H9 (cell line): ENCODE measurements at regions not wholly inside any gene's neighbourhood (a gene's known extent, or its start where the extent isn't known, plus 50 kb on each side); places are given as distances from the start of the nearest gene placed in this dataset.

ENCODE experiments used
- DNase-seq: peaks from one replicate; pipeline ENCODE4 v3.0.0-alpha.2; 2017
- H2AFZ ChIP-seq: one replicate; pipeline ENCODE4 v1.6.1; 2013; ENCODE audit warnings: mild to moderate bottlenecking, low read length, control low read depth, moderate library complexity
- H2AK5ac ChIP-seq: 2 replicates; pipeline ENCODE4 v1.6.1; 2013; ENCODE audit warnings: low read length, control low read depth, mixed read lengths; ENCODE audit not compliant: insufficient read length
- H2BK120ac ChIP-seq: one replicate; pipeline ENCODE4 v1.6.1; 2013; ENCODE audit warnings: low read depth, mild to moderate bottlenecking, low read length, control low read depth, inconsistent platforms; ENCODE audit not compliant: poor library complexity, severe bottlenecking
- H2BK12ac ChIP-seq: 2 replicates; pipeline ENCODE4 v1.6.1; 2013; ENCODE audit warnings: low read length, control low read depth, mixed read lengths, low read depth; ENCODE audit not compliant: insufficient read length
- H2BK15ac ChIP-seq: 2 replicates; pipeline ENCODE4 v1.6.1; 2013; ENCODE audit warnings: low read depth, low read length, control low read depth
- H2BK20ac ChIP-seq: one replicate; pipeline ENCODE4 v1.6.1; 2013; ENCODE audit warnings: low read depth, mild to moderate bottlenecking, low read length, control low read depth, inconsistent platforms; ENCODE audit not compliant: poor library complexity, severe bottlenecking
- H2BK5ac ChIP-seq: 2 replicates; pipeline ENCODE4 v1.6.1; 2013; ENCODE audit warnings: low read length, control low read depth, mixed read lengths; ENCODE audit not compliant: insufficient read length
- H3K14ac ChIP-seq: 2 replicates; pipeline ENCODE4 v1.6.1; 2013; ENCODE audit warnings: low read length, control low read depth; ENCODE audit not compliant: insufficient read depth
- H3K18ac ChIP-seq: 2 replicates; pipeline ENCODE4 v1.6.1; 2013; ENCODE audit warnings: low read depth, mild to moderate bottlenecking, mixed read lengths, low read length, control low read depth; ENCODE audit not compliant: insufficient read length
- H3K23ac ChIP-seq: 2 replicates; pipeline ENCODE4 v1.6.1; 2013; ENCODE audit warnings: low read length, control low read depth, mixed read lengths, low read depth; ENCODE audit not compliant: insufficient read length
- H3K23me2 ChIP-seq: 2 replicates; pipeline ENCODE4 v1.6.1; 2013; ENCODE audit warnings: low read depth, mild to moderate bottlenecking, mixed read lengths, low read length, control low read depth; ENCODE audit not compliant: insufficient read length, poor library complexity, severe bottlenecking
- H3K27ac ChIP-seq: 2 replicates; pipeline ENCODE4 v1.5.1; 2013; ENCODE audit warnings: low read length, control low read depth, mixed read lengths, low read depth; ENCODE audit not compliant: insufficient read length
- H3K27me3 ChIP-seq: 2 replicates; pipeline ENCODE4 v1.6.1; 2013; ENCODE audit warnings: low read length, control low read depth, inconsistent platforms; ENCODE audit not compliant: insufficient read depth
- H3K4ac ChIP-seq: 2 replicates; pipeline ENCODE4 v1.6.1; 2013; ENCODE audit warnings: low read depth, mild to moderate bottlenecking, control low read depth, inconsistent platforms, low read length, moderate library complexity
- H3K4me1 ChIP-seq: 2 replicates; pipeline ENCODE4 v1.6.1; 2013; ENCODE audit warnings: low read length, control low read depth, inconsistent platforms; ENCODE audit not compliant: insufficient read depth
- H3K4me2 ChIP-seq: 2 replicates; pipeline ENCODE4 v1.6.1; 2013; ENCODE audit warnings: low read length, control low read depth, mixed read lengths; ENCODE audit not compliant: insufficient read length, insufficient read depth
- H3K56ac ChIP-seq: 2 replicates; pipeline ENCODE4 v1.6.1; 2013; ENCODE audit warnings: low read depth, mild to moderate bottlenecking, mixed read lengths, low read length, control low read depth; ENCODE audit not compliant: insufficient read length
- H3K79me1 ChIP-seq: 2 replicates; pipeline ENCODE4 v1.6.1; 2013; ENCODE audit warnings: low read depth, mild to moderate bottlenecking, moderate library complexity, low read length, control low read depth, inconsistent platforms; ENCODE audit not compliant: insufficient read depth, poor library complexity, severe bottlenecking
- H3K79me2 ChIP-seq: 2 replicates; pipeline ENCODE4 v1.6.1; 2013; ENCODE audit warnings: low read length, control low read depth, inconsistent platforms; ENCODE audit not compliant: insufficient read depth
- H3K9ac ChIP-seq: 2 replicates; pipeline ENCODE4 v1.6.1; 2013; ENCODE audit warnings: low read length, control low read depth, mixed read lengths; ENCODE audit not compliant: insufficient read length; ENCODE audit errors: extremely low read depth
- H3K9me3 ChIP-seq: one replicate; pipeline ENCODE4 v1.6.1; 2013; ENCODE audit warnings: low read depth, low read length, inconsistent platforms; ENCODE audit not compliant: control insufficient read depth
- H3T11ph ChIP-seq: one replicate; pipeline ENCODE4 v1.6.1; 2013; ENCODE audit warnings: mild to moderate bottlenecking, low read length, control low read depth, inconsistent platforms
- H4K20me1 ChIP-seq: one replicate; pipeline ENCODE4 v1.6.1; 2013; ENCODE audit not compliant: control insufficient read depth, insufficient read length, insufficient read depth
- H4K5ac ChIP-seq: 2 replicates; pipeline ENCODE4 v1.6.1; 2013; ENCODE audit warnings: low read depth, mild to moderate bottlenecking, mixed read lengths, low read length, control low read depth; ENCODE audit not compliant: insufficient read length
- H4K8ac ChIP-seq: replicated peaks from 2 replicates; pipeline ENCODE4 v1.6.1; 2013; ENCODE audit warnings: low read length, control low read depth, mixed read lengths, low read depth; ENCODE audit not compliant: insufficient read length
- H4K91ac ChIP-seq: 2 replicates; pipeline ENCODE4 v1.6.1; 2013; ENCODE audit warnings: low read depth, mild to moderate bottlenecking, moderate library complexity, mixed read lengths, low read length, control low read depth; ENCODE audit not compliant: insufficient read length
- H3K27ac Mint-ChIP-seq, 3 experiments: 2 replicates in 2 of 3; 3 replicates in 1 of 3; pipeline ENCODE4 v1.8.0; 2020 to 2021; ENCODE audit warnings: mixed read lengths in 3 of 3, mild to moderate bottlenecking in 1 of 3, moderate library complexity in 1 of 3
- H3K27me3 Mint-ChIP-seq: 2 replicates; pipeline ENCODE4 v1.8.0; 2021; ENCODE audit warnings: low read depth, mild to moderate bottlenecking, moderate library complexity, mixed read lengths
- H3K36me3 Mint-ChIP-seq, 3 experiments: 2 replicates in 2 of 3; 3 replicates in 1 of 3; pipeline ENCODE4 v1.8.0; 2020 to 2021; ENCODE audit warnings: low read depth in 3 of 3, mixed read lengths in 3 of 3; ENCODE audit not compliant: insufficient read depth in 1 of 3
- H3K4me1 Mint-ChIP-seq, 2 experiments: 2 replicates each; pipeline ENCODE4 v1.8.0; 2020; ENCODE audit warnings: mixed read lengths in 2 of 2
- H3K4me3 Mint-ChIP-seq, 2 experiments: 2 replicates in 1 of 2; 3 replicates in 1 of 2; pipeline ENCODE4 v1.8.0; 2020 to 2021; ENCODE audit warnings: mild to moderate bottlenecking in 2 of 2, mixed read lengths in 2 of 2, moderate library complexity in 1 of 2
- H3K9me3 Mint-ChIP-seq, 2 experiments: 2 replicates in 1 of 2; 3 replicates in 1 of 2; pipeline ENCODE4 v1.8.0; 2020; ENCODE audit warnings: mild to moderate bottlenecking in 2 of 2, mixed read lengths in 2 of 2, moderate library complexity in 1 of 2
- TF ChIP-seq, protein P1 (sequence below): fragments of 200-600 bp; sonication (generic); conservative IDR thresholded peaks from 3 replicates; pipeline ENCODE4 v1.8.0; 2021; ENCODE audit warnings: antibody characterized with exemption, mild to moderate bottlenecking

- H3K23me2 ChIP-seq, result no peaks in the 10 kb centered on the region
- Mint-ChIP-seq H3K27ac (no peak overlapping the region), H3K27me3 (no peaks in the 10 kb centered on the region), H3K36me3 (no peaks in the 10 kb centered on the region), H3K4me3 (no peak overlapping the region), H3K9me3 (peaks cover 3% of the 10 kb centered on the region in 2 experiments; a peak in 2 of 5 replicates), H3K4me1 (no peaks in the 10 kb centered on the region)
- no peak overlapping the region for H2BK12ac ChIP-seq
- H4K8ac ChIP-seq, result no peak overlapping the region
- DNase-seq, result no peak
- H2BK20ac ChIP-seq, result no peak overlapping the region
- H2BK15ac ChIP-seq, result no peak overlapping the region
- H2AK5ac ChIP-seq, result no peak overlapping the region
- TF ChIP-seq, protein P1, sequence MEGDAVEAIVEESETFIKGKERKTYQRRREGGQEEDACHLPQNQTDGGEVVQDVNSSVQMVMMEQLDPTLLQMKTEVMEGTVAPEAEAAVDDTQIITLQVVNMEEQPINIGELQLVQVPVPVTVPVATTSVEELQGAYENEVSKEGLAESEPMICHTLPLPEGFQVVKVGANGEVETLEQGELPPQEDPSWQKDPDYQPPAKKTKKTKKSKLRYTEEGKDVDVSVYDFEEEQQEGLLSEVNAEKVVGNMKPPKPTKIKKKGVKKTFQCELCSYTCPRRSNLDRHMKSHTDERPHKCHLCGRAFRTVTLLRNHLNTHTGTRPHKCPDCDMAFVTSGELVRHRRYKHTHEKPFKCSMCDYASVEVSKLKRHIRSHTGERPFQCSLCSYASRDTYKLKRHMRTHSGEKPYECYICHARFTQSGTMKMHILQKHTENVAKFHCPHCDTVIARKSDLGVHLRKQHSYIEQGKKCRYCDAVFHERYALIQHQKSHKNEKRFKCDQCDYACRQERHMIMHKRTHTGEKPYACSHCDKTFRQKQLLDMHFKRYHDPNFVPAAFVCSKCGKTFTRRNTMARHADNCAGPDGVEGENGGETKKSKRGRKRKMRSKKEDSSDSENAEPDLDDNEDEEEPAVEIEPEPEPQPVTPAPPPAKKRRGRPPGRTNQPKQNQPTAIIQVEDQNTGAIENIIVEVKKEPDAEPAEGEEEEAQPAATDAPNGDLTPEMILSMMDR, result no peak
- H3K4me1 ChIP-seq, result no peaks in the 10 kb centered on the region
- no peak overlapping the region for H4K91ac ChIP-seq
- H2BK120ac ChIP-seq, result no peak overlapping the region
- H2AFZ ChIP-seq, result no peak overlapping the region
- H3K4ac ChIP-seq, result no peak overlapping the region
- H3K79me1 ChIP-seq, result no peaks in the 10 kb centered on the region
- H3K9ac ChIP-seq, result no peak overlapping the region
- H3K18ac ChIP-seq, result no peak overlapping the region
- H3K9me3 ChIP-seq, result no peaks in the 10 kb centered on the region
- H3K23ac ChIP-seq, result no peak overlapping the region
- no peaks in the 10 kb centered on the region for H3K79me2 ChIP-seq
- no peaks in the 10 kb centered on the region for H4K20me1 ChIP-seq
- H2BK5ac ChIP-seq, result no peak overlapping the region
- no peak overlapping the region for H4K5ac ChIP-seq
- no peak overlapping the region for H3K56ac ChIP-seq
- H3K14ac ChIP-seq, result no peak overlapping the region
- no peaks in the 10 kb centered on the region for H3K27me3 ChIP-seq
- no peak overlapping the region for H3T11ph ChIP-seq
- H3K27ac ChIP-seq, result no peak overlapping the region
- no peak overlapping the region for H3K4me2 ChIP-seq
Observed at GRCh38 chr6:114892211-114892610, 549.4 kb upstream of the HS3ST5 start.
